Gastrocnemius medialis (tissue), 4 donors: ENCODE measurements at regions not wholly inside any gene's neighbourhood (a gene's known extent, or its start where the extent isn't known, plus 50 kb on each side); places are given as distances from the start of the nearest gene placed in this dataset.

Source experiments
- POLR2A ChIP-seq, 2 donors: fragments of 450-650 bp; IDR thresholded peaks; one replicate each; pipeline ENCODE4 v1.6.1; 2017; ENCODE audit warnings: antibody characterized with exemption in 2 of 2, mild to moderate bottlenecking in 2 of 2, moderate library complexity in 2 of 2
- TF ChIP-seq, protein P1 (sequence below), 5 experiments: fragments of 450-650 bp in 3 of 5; fragments of 200-600 bp in 2 of 5; sonication (generic) in 2 of 5; IDR thresholded peaks in 4 of 5; conservative IDR thresholded peaks in 1 of 5; 1 replicate in 4 of 5; 2 replicates in 1 of 5; pipeline ENCODE4 v1.5.1; 2016 to 2019; ENCODE audit warnings: antibody characterized with exemption in 5 of 5, mild to moderate bottlenecking in 3 of 5, moderate library complexity in 3 of 5

DNA sequence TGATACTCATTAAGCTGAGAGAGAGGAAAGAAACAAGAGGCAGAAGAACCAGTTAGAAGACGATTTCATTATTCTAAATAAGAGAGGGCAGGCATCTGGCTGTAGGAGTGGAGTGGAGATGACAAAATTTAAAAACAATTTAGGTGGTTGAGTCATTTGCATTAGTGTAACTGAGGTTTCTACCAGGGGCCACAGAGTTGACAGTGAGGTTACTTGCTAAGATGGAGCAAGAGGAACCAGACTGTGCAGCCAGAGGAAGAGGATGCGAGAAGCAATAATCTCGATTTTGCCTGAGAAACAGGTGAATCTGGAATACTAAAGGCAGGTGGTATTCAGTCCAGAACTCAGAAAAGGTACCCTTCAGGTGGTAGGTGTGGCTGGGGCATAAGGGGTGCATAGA lies 491.9 kb downstream of the MID1IP1 start:
- TF ChIP-seq, protein P1, sequence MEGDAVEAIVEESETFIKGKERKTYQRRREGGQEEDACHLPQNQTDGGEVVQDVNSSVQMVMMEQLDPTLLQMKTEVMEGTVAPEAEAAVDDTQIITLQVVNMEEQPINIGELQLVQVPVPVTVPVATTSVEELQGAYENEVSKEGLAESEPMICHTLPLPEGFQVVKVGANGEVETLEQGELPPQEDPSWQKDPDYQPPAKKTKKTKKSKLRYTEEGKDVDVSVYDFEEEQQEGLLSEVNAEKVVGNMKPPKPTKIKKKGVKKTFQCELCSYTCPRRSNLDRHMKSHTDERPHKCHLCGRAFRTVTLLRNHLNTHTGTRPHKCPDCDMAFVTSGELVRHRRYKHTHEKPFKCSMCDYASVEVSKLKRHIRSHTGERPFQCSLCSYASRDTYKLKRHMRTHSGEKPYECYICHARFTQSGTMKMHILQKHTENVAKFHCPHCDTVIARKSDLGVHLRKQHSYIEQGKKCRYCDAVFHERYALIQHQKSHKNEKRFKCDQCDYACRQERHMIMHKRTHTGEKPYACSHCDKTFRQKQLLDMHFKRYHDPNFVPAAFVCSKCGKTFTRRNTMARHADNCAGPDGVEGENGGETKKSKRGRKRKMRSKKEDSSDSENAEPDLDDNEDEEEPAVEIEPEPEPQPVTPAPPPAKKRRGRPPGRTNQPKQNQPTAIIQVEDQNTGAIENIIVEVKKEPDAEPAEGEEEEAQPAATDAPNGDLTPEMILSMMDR (IDR thresholded peaks at IDR 0.05 in 4 of 5, conservative IDR thresholded peaks at IDR 0.05 in 1 of 5), result no peak
- TF ChIP-seq POLR2A (IDR thresholded peaks at IDR 0.05), result no peak
